ENCODE measurements at regions not wholly inside any gene's neighbourhood (a gene's known extent, or its start where the extent isn't known, plus 50 kb on each side); places are given as distances from the start of the nearest gene placed in this dataset.

DNA sequence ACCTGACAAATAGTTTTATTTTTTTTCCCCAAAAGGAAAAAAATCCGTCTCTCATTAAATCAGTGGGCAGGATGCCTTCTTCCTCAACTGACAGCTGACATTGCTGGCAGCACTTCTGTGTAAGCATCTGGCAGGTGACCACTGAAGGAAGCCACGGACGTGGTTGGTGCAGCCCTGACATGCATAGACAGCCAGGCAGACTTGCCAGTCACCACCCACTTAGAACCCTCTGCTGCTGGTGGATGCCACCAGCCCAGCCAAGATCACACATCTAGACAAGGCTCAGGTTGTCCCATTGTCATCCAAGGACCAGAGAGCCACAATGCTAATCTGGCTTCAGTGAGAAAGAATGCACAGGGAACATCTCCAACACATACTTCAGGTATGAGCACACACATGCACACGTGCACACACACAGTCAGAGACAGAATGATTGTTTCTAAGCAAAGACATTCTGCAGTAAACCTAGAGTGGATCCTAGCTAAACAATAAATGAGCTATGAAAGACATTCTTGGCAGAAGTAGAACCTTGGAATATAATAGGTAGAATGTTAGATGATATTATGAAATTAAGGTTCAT lies 49.8 kb upstream of the BMAL1 start:
- TF ChIP-seq, protein P1, sequence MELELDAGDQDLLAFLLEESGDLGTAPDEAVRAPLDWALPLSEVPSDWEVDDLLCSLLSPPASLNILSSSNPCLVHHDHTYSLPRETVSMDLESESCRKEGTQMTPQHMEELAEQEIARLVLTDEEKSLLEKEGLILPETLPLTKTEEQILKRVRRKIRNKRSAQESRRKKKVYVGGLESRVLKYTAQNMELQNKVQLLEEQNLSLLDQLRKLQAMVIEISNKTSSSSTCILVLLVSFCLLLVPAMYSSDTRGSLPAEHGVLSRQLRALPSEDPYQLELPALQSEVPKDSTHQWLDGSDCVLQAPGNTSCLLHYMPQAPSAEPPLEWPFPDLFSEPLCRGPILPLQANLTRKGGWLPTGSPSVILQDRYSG (CRISPR knock-in tag; IDR thresholded peaks at IDR 0.05) = no peak
- TF ChIP-seq GZF1 (CRISPR knock-in tag; IDR thresholded peaks at IDR 0.05) = no peak
- no peak for TF ChIP-seq TOE1 (CRISPR knock-in tag; IDR thresholded peaks at IDR 0.05)
- TF ChIP-seq, protein P2, sequence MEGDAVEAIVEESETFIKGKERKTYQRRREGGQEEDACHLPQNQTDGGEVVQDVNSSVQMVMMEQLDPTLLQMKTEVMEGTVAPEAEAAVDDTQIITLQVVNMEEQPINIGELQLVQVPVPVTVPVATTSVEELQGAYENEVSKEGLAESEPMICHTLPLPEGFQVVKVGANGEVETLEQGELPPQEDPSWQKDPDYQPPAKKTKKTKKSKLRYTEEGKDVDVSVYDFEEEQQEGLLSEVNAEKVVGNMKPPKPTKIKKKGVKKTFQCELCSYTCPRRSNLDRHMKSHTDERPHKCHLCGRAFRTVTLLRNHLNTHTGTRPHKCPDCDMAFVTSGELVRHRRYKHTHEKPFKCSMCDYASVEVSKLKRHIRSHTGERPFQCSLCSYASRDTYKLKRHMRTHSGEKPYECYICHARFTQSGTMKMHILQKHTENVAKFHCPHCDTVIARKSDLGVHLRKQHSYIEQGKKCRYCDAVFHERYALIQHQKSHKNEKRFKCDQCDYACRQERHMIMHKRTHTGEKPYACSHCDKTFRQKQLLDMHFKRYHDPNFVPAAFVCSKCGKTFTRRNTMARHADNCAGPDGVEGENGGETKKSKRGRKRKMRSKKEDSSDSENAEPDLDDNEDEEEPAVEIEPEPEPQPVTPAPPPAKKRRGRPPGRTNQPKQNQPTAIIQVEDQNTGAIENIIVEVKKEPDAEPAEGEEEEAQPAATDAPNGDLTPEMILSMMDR (CRISPR knock-in tag; IDR thresholded peaks at IDR 0.05) = no peak
- TF ChIP-seq POLR2A (IDR thresholded peaks at IDR 0.05; ENCODE audit: insufficient read depth in 1 of 2, low read depth in 2 of 2, low read length in 2 of 2) = no peak
- no peak for TF ChIP-seq TP53 (CRISPR knock-in tag; conservative IDR thresholded peaks at IDR 0.05)
- TF ChIP-seq FOSL2 (CRISPR knock-in tag; IDR thresholded peaks at IDR 0.05) = no peak

Data from HepG2 (cell line).